ENCODE measurements at regions not wholly inside any gene's neighbourhood (a gene's known extent, or its start where the extent isn't known, plus 50 kb on each side); places are given as distances from the start of the nearest gene placed in this dataset.
"Not testable (repeated sequence)": the region's sequence is repeated elsewhere in the genome, so short reads cannot be mapped to it uniquely, and the experiment has no call there.

- not testable (repeated sequence) for DNase-seq (ENCODE audit: low spot score)
Observed at GRCh38 chr9:68593760-68594159, 53.1 kb upstream of the TMEM252 start.

- DNase-seq (ENCODE audit: low spot score), result no peak
Observed at GRCh38 chr9:68595868-68596267, 55.2 kb upstream of the TMEM252 start.

DNA sequence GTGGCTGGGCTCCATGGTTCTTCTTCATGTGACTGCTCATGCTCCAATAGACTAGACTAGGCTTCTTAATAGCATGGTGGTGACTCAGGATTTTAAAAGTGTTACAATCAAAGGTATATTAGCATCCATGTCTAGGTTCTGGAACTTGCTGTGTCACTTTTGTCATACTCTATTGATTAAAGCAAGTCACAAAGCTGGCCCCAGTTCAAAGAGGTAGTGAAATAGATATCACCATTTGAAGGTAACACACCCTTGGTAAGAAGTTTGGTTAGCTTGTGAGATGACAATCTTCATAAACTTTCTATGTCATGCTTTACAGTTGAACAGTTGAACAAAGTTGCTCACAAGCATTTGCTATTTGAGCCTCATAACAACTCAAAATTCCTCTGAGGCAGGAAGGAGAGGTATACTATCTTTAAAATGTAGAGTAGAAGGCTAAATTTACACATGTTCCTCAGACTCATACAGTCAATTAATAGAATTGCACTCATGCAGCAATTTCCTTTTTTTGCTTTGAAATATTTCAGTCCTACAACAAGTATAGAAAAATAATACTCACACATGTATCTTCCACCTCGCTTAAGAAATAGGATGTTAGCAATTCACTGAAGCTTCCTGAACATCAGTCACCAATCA is 56.8 kb upstream of the TMEM252 start:
- DNase-seq (ENCODE audit: low spot score), result no peak

DNA sequence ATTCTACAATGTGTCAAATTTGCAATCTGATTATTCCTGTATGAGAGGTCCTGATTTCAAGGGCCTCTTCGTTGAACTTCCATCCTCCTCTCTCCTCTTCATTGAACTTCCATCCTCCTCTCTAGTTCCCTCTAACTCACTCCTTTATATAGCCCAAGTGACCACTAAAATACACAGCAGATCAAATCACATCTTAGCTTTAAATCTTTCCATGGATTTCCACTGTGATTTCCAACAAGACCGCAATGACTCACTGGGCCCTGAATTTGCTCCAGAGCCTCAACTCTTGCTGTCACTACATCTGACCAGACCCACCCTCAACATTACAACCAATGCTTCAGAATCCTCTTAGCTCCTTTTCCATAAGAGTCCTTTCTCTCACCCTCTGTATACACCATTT is 59.1 kb upstream of the TMEM252 start:
- DNase-seq (ENCODE audit: low spot score), result no peak

- DNase-seq (ENCODE audit: low spot score), result no peak
Observed at GRCh38 chr9:68601081-68601480, 60.4 kb upstream of the TMEM252 start.

DNA sequence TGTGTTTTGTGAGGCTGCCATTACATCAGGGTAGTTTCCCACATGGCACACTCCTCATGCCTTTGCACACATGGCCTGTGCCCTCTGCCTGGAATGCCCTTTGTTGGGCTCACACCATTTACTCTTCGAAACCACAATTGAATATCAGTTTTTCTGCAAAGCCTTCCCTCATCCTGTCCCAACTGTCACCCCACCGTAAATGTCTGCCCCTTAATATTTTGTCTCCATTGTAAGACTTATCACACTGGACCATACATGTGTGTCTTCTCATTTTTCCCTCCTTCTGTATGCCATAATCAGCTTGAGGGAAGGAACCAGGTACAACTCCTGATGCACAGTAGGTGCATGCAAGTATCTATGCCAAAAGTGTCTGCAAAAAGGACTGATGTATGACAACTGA is 62.7 kb upstream of the TMEM252 start:
- DNase-seq (ENCODE audit: low spot score), result no peak

DNA sequence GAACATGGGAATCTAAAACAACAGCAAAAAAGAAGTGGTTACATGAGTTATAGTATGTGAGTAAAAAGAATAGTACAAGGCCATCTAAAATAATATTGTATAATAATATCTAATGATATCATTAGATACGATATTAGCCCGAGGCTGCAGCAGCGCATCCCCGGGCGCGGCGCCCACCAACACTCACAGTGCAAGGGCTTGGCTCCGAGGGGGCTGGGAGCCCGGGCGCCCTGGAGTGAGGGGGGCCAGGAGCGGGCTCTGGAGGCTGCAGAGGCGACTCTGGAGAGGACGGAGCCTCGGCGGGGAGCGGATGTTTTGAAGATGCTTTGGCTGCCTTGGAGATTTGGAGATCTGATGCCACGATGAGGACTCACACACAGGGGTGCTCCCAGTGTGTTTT is 68.1 kb upstream of the TMEM252 start:
- no peak for DNase-seq (ENCODE audit: low spot score)

DNA sequence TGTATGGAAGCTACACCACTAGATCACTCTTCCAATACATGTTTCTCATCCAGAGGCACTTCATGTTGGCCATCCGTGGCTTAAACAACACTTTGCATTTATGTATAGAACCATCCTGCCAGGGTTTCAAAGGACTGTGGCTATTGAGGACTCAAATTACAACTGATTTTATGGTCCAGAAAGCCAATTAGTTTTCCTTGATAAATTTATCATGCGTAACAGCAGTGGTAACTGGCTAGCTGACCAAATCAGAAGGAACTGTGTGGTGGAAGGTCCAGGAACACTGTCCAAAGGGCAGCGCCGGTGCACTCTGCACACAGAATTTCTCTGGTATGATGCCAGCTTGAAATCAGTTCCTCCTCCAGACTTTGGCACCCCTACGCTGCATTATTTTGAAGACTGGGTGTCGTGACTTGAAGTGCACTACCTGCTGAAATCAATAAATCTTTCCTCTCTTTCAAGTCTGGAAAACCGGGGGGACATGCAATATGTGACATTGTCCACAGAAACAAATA is 69.3 kb upstream of the TMEM252 start:
- no peak for DNase-seq (ENCODE audit: low spot score)

DNA sequence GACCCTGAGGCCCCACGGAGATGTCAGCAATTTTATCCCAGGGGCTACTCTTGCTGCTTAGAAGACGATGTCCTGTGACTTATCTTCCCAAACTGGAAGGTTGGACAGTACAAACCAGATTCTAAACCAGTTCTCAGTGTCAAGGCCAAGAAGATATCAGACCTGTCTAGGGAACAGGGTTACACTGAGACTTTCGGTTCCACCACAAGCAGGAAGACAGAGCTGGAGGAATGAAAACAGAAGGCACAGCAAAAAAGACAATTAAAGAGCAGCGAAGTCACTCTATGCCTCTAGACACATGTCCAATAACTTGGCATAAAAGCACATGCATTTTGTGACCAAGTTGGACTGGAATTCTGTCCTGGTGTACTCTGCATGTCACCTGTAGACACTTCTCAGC is 73.4 kb upstream of the TMEM252 start:
- DNase-seq (ENCODE audit: low spot score), result no peak

- not testable (repeated sequence) for DNase-seq (ENCODE audit: low spot score)
Observed at GRCh38 chr9:68617011-68617410, 76.3 kb upstream of the TMEM252 start.

DNA sequence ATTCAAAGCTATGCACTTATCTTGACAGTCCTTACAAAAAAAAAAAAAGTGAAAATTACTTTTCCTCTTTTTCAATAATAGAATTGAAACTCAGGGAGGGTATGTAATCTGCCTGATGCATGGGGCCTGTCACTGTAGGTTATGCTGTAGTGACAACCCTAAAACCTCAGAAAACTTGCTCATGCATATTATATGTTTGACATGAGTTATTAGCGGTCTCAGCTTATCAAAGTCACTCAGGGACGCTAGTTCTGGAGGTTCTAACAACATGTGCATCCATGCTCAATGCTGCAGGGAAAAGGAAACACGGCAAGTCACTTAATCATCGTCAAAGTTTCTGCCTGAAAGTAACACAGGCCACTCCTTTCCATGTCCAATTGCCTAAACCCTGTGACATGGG is 78.4 kb upstream of the TMEM252 start:
- no peak for DNase-seq (ENCODE audit: low spot score)

GRCh38 chr9:68619636-68620035 is 79.0 kb upstream of the TMEM252 start:
- peak; percentile 12 for DNase-seq (ENCODE audit: low spot score)

GRCh38 chr9:68625559-68625958 is 79.5 kb upstream of the PIP5K1B start:
- no peak for DNase-seq (ENCODE audit: low spot score)

- no peak for DNase-seq (ENCODE audit: low spot score)
Observed at GRCh38 chr9:68626526-68626925, 78.5 kb upstream of the PIP5K1B start.

GRCh38 chr9:68627104-68627503 is 77.9 kb upstream of the PIP5K1B start:
- DNase-seq (ENCODE audit: low spot score), result no peak

DNA sequence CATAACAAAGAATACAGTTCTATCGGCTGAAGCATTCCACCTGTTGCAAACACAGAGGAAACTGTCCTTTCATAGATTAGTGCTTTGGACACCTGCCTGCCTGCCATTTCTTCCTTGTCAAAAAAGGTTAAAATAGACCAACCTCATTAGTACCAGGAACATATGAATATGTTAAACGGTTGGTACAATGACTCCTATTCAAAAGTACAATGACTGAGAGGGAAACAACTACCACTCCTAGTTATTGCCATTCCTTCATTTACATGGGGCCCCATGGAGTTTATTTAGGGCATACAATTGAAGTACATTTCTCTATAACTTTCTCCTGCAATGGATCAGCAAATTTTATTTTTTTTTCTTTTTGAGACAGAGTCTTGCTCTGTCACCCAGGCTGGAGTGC is 77.4 kb upstream of the PIP5K1B start:
- no peak for DNase-seq (ENCODE audit: low spot score)

- DNase-seq (ENCODE audit: low spot score), result no peak
Observed at GRCh38 chr9:68629042-68629441, 76.0 kb upstream of the PIP5K1B start.

- no peak for DNase-seq (ENCODE audit: low spot score)
Observed at GRCh38 chr9:68631811-68632210, 73.2 kb upstream of the PIP5K1B start.

GRCh38 chr9:68637020-68637419 is 68.0 kb upstream of the PIP5K1B start:
- DNase-seq (ENCODE audit: low spot score), result no peak

GRCh38 chr9:68639261-68639660 is 65.8 kb upstream of the PIP5K1B start:
- not testable (repeated sequence) for DNase-seq (ENCODE audit: low spot score)

DNA sequence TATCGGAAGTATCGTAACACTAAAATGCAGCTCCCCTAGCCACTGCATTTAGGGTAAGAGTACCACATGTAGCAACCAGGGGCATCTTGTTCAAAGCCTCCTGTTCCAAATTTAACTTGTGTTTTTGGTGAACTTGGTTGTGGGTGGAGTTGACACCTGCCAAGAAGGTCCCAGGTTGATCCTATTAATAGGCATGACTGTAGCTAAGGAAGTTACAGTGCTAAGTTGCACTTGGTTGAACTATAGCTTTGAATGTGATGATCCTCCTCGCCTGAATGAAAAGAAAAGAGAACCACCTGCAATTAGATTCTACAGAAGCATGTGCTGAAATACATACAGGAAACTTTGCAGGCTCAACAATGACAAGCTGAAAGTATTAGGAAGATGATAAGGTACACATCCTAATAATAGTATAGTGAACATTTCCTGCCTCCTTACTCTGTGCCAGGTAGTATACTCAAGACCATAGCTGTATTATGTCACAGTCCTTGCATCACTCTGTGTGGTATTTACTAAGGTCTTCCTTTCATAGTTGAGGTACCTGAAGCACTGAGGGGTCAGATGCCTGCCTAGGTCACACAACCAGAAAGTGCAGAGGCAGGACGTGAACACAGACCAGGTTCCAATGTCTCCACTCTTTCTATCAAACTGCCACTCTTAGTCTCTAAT is 64.5 kb upstream of the PIP5K1B start:
- no peak for DNase-seq (ENCODE audit: low spot score)

DNA sequence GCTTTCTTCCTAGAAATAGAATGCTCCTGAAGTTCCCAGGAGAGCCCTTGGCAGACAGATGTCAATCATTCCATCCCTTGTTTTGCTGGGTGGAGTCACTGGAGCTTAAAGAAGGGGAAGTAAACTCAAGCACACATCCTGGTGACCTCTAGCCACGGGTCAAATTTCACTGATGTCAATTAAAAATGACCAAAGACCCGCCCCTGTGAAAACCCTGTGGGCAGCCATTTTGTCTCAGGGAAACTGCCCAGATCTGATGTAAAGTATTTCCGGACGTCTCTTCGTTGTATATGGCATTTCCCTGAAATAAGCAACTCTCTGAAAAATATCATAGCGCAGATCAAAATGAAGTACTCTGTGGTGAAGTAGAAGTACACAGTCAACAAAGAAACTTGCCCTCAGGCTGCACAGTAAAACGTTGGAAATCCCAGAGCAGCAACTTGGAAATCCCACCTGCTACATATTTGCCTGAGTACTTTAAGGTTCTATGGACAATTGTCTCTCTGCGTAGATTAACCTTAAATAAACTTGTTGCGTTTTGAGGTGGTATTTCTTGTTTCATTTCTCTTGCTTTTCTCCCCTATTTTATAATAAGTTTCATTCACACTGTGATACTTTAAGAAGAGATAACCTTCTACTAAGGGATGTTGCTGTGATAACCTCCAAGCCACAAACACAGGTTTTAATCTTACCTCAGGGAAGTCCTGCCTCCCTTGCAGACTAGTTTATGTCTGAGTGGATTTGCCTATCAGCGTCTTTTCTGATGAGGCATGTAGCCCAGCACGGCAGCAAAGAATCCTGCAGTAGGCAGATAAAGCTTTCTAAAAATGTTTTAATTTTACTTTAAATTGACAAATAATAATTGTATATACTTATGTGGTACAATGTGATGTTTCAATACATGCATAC is 60.9 kb upstream of the PIP5K1B start:
- no peak for DNase-seq (ENCODE audit: low spot score)

GRCh38 chr9:68644831-68645230 is 60.2 kb upstream of the PIP5K1B start:
- DNase-seq (ENCODE audit: low spot score), result no peak
